ENCODE measurements at regions not wholly inside any gene's neighbourhood (a gene's known extent, or its start where the extent isn't known, plus 50 kb on each side); places are given as distances from the start of the nearest gene placed in this dataset.
A peak's percentile ranks its signal among the peaks of the same experiment; 100 is the strongest.

DNA sequence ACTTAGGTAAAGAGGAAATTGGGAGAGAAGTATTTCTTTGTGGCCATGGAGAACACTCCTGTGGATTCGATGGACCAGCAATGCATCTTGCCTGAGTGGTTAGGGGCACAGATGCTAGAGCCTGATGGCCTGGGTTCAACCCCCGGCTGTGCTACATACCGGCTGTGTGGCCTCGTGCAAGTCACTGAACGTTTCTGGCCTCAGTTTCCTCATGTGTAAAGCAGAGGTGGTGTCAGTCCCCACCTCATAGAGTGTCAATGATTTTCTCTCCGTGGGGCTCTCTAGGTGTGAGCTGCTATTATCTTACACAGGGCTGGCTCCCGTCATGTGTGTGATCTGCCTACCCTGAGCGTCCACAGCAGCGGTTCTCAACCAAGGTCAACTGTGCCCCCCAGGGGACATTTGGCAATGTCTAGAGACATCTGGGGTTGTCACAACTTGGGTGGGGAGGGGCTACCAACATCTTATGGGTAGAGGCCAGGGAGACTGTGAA, 50.0 kb upstream of the PTPN1 start:
- H3K27me3 ChIP-seq, result no peaks in the 10 kb centered on the region
- H3K36me3 ChIP-seq, result no peaks in the 10 kb centered on the region
- H3K9me3 ChIP-seq, result no peaks in the 10 kb centered on the region
- no peak overlapping the region for H3K4me3 ChIP-seq (ENCODE audit: low read depth in 1 of 2, low read length in 1 of 2)
- TF ChIP-seq, protein P1, sequence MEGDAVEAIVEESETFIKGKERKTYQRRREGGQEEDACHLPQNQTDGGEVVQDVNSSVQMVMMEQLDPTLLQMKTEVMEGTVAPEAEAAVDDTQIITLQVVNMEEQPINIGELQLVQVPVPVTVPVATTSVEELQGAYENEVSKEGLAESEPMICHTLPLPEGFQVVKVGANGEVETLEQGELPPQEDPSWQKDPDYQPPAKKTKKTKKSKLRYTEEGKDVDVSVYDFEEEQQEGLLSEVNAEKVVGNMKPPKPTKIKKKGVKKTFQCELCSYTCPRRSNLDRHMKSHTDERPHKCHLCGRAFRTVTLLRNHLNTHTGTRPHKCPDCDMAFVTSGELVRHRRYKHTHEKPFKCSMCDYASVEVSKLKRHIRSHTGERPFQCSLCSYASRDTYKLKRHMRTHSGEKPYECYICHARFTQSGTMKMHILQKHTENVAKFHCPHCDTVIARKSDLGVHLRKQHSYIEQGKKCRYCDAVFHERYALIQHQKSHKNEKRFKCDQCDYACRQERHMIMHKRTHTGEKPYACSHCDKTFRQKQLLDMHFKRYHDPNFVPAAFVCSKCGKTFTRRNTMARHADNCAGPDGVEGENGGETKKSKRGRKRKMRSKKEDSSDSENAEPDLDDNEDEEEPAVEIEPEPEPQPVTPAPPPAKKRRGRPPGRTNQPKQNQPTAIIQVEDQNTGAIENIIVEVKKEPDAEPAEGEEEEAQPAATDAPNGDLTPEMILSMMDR (IDR thresholded peaks at IDR 0.05), result no peak
- peak overlapping the region; percentile 23 for H3K27ac ChIP-seq
- peaks cover 57 to 65% of the 10 kb centered on the region in 2 experiments for H3K4me1 ChIP-seq (ENCODE audit: control insufficient read depth in 1 of 2, insufficient read depth in 1 of 2, low read depth in 1 of 2, low read length in 1 of 2)
